DND-41 (cell line): ENCODE measurements at regions not wholly inside any gene's neighbourhood (a gene's known extent, or its start where the extent isn't known, plus 50 kb on each side); places are given as distances from the start of the nearest gene placed in this dataset.

Source experiments
- ATAC-seq: fragments of 200-7000 bp; cut with Tn5 transposase; 3 replicates; pipeline ENCODE4 v1.9.1; 2021; ENCODE audit warnings: low read depth; ENCODE audit not compliant: insufficient read depth
- DNase-seq: peaks from one replicate; pipeline ENCODE4 v3.0.0-alpha.2; 2020
- H2AFZ ChIP-seq: 2 replicates; pipeline ENCODE4 v1.6.0; 2012; ENCODE audit warnings: low read depth, low read length
- H3K27ac ChIP-seq: 2 replicates; pipeline ENCODE4 v1.5.1; 2012; ENCODE audit warnings: low read length, inconsistent platforms
- H3K27me3 ChIP-seq: fragments of 200-600 bp; sonication (generic); 2 replicates; pipeline ENCODE4 v1.6.0; 2012; ENCODE audit warnings: low read length, mild to moderate bottlenecking, inconsistent platforms; ENCODE audit not compliant: insufficient read depth, poor library complexity
- H3K36me3 ChIP-seq: 2 replicates; pipeline ENCODE4 v1.5.1; 2012; ENCODE audit warnings: low read length, inconsistent platforms; ENCODE audit not compliant: insufficient read depth
- H3K4me1 ChIP-seq: 2 replicates; pipeline ENCODE4 v1.5.1; 2012; ENCODE audit warnings: mild to moderate bottlenecking, low read length; ENCODE audit not compliant: insufficient read depth
- H3K4me2 ChIP-seq: 2 replicates; pipeline ENCODE4 v1.6.0; 2012; ENCODE audit warnings: mild to moderate bottlenecking, moderate library complexity, low read length, inconsistent platforms; ENCODE audit not compliant: insufficient read depth
- H3K4me3 ChIP-seq, 2 experiments: fragments of 200-600 bp in 1 of 2; shearing (Covaris generic) in 1 of 2; 2 replicates each; pipeline ENCODE4 v1.5.1; 2012 to 2016; ENCODE audit warnings: inconsistent platforms in 2 of 2, low read length in 2 of 2, mild to moderate bottlenecking in 2 of 2, low read depth in 1 of 2, moderate library complexity in 1 of 2
- H3K79me2 ChIP-seq: 2 replicates; pipeline ENCODE4 v1.6.0; 2012; ENCODE audit warnings: low read length, inconsistent platforms; ENCODE audit not compliant: insufficient read depth
- H3K9ac ChIP-seq: 2 replicates; pipeline ENCODE4 v1.6.0; 2012; ENCODE audit warnings: low read depth, mild to moderate bottlenecking, inconsistent platforms, low read length, moderate library complexity
- H3K9me3 ChIP-seq: 2 replicates; pipeline ENCODE4 v1.5.1; 2012; ENCODE audit warnings: low read length, moderate library complexity, mild to moderate bottlenecking, inconsistent platforms; ENCODE audit not compliant: insufficient read depth, severe bottlenecking
- H4K20me1 ChIP-seq: 2 replicates; pipeline ENCODE4 v1.6.0; 2012; ENCODE audit warnings: low read length; ENCODE audit not compliant: insufficient read depth
- CTCF ChIP-seq: IDR thresholded peaks from 2 replicates; pipeline ENCODE4 v1.5.1; 2012; ENCODE audit warnings: borderline replicate concordance, low read length, moderate library complexity, mild to moderate bottlenecking; ENCODE audit not compliant: poor library complexity, severe bottlenecking; ENCODE audit errors: extremely low read depth
- EZH2 ChIP-seq: IDR thresholded peaks from 3 replicates; pipeline ENCODE4 v1.6.1; 2012; ENCODE audit warnings: borderline replicate concordance, low read depth, mild to moderate bottlenecking, moderate library complexity, low read length, inconsistent platforms; ENCODE audit not compliant: severe bottlenecking

- Histone ChIP-seq H3K79me2 (no peaks in the 10 kb centered on the region), H3K27ac (no peak overlapping the region), H3K4me1 (no peaks in the 10 kb centered on the region), H4K20me1 (no peaks in the 10 kb centered on the region), H3K9ac (no peak overlapping the region), H3K36me3 (no peaks in the 10 kb centered on the region), H2AFZ (no peak overlapping the region), H3K27me3 (no peaks in the 10 kb centered on the region), H3K4me3 (no peak overlapping the region), H3K4me2 (no peak overlapping the region), H3K9me3 (no peaks in the 10 kb centered on the region)
- ATAC-seq (no peak), DNase-seq (no peak)
- TF ChIP-seq CTCF = no peak
- TF ChIP-seq EZH2 = no peak
Observed at GRCh38 chr2:34851804-34852203, 1252.7 kb upstream of the FAM98A start.

- Histone ChIP-seq H3K9me3 (no peaks in the 10 kb centered on the region), H3K4me1 (no peaks in the 10 kb centered on the region), H3K9ac (no peak overlapping the region), H3K27ac (no peak overlapping the region), H3K27me3 (no peaks in the 10 kb centered on the region), H2AFZ (no peak overlapping the region), H3K4me3 (no peak overlapping the region), H3K4me2 (no peak overlapping the region), H4K20me1 (no peaks in the 10 kb centered on the region), H3K79me2 (no peaks in the 10 kb centered on the region), H3K36me3 (no peaks in the 10 kb centered on the region)
- ATAC-seq (no peak), DNase-seq (no peak)
- TF ChIP-seq EZH2 = no peak
- TF ChIP-seq CTCF = no peak
Observed at GRCh38 chr2:34849827-34850226, 1250.7 kb upstream of the FAM98A start.

GRCh38 chr2:34848691-34849090 lies 1249.6 kb upstream of the FAM98A start:
- Histone ChIP-seq H3K9ac (no peak overlapping the region), H3K4me2 (no peak overlapping the region)

More at GRCh38 chr2:34848691-34849090, 1249.6 kb upstream of the FAM98A start:
- Histone ChIP-seq H3K79me2 (no peaks in the 10 kb centered on the region), H3K9me3 (no peaks in the 10 kb centered on the region), H3K4me3 (no peak overlapping the region), H3K36me3 (no peaks in the 10 kb centered on the region), H3K27me3 (no peaks in the 10 kb centered on the region), H3K4me1 (no peaks in the 10 kb centered on the region), H4K20me1 (no peaks in the 10 kb centered on the region), H2AFZ (no peak overlapping the region), H3K27ac (no peak overlapping the region)
- TF ChIP-seq CTCF = no peak
- TF ChIP-seq EZH2 = no peak
- ATAC-seq = no peak
- no peak for DNase-seq
